SK-N-SH (cell line): ENCODE measurements at regions not wholly inside any gene's neighbourhood (a gene's known extent, or its start where the extent isn't known, plus 50 kb on each side); places are given as distances from the start of the nearest gene placed in this dataset.

Experiments used
- CTCF ChIA-PET: fragments of 300-600, 350-600 bp; formaldehyde crosslinking; extraction: SDS; loops from one replicate; lab custom pipeline; 2021; lab: Yijun Ruan, JAX
- POLR2A ChIA-PET: fragments of 350-600 bp; sonication (Branson Sonifier 250); formaldehyde crosslinking; extraction: SDS; loops from one replicate; lab custom pipeline; 2020; ENCODE audit warnings: antibody characterized with exemption, inconsistent platforms; lab: Yijun Ruan, JAX
- DNase-seq: peaks from one replicate; pipeline ENCODE4 v3.0.0; 2012
- H2AFZ ChIP-seq: fragments of 200-600 bp; sonication (generic); 2 replicates; pipeline ENCODE4 v1.8.1; 2016; ENCODE audit warnings: antibody characterized with exemption, mild to moderate bottlenecking, low read depth
- H3F3A ChIP-seq: fragments of 200-600 bp; sonication (generic); replicated peaks from 2 replicates; pipeline ENCODE3; 2016; ENCODE audit warnings: antibody characterized with exemption, mild to moderate bottlenecking; ENCODE audit not compliant: insufficient read depth
- H3K27ac ChIP-seq, 2 experiments: fragments of 200-500 bp in 1 of 2; fragments of 200-600 bp in 1 of 2; sonication (Bioruptor generic) in 1 of 2; sonication (generic), shearing (Covaris generic) in 1 of 2; 2 replicates each; pipeline versions ENCODE4 v1.5.1 to v1.6.1; 2014 to 2016; ENCODE audit warnings: low read depth in 2 of 2, inconsistent platforms in 1 of 2, low read length in 1 of 2, mild to moderate bottlenecking in 1 of 2, mixed read lengths in 1 of 2
- H3K27me3 ChIP-seq: fragments of 200-600 bp; sonication (generic), shearing (Covaris generic); 2 replicates; pipeline ENCODE4 v1.6.1; 2016; ENCODE audit warnings: mixed run types; ENCODE audit not compliant: insufficient read depth
- H3K36me3 ChIP-seq, 2 experiments: fragments of 200-500 bp in 1 of 2; fragments of 200-600 bp in 1 of 2; sonication (Bioruptor generic) in 1 of 2; sonication (generic) in 1 of 2; replicated peaks in 1 of 2; 2 replicates each; pipeline versions ENCODE3 to v1.5.1; 2014 to 2016; ENCODE audit warnings: low read length in 1 of 2, mild to moderate bottlenecking in 1 of 2; ENCODE audit not compliant: insufficient read depth in 2 of 2, control insufficient read depth in 1 of 2
- H3K4me1 ChIP-seq, 2 experiments: fragments of 200-500 bp in 1 of 2; fragments of 200-600 bp in 1 of 2; sonication (Bioruptor generic) in 1 of 2; sonication (generic), shearing (Covaris generic) in 1 of 2; 2 replicates each; pipeline versions ENCODE4 v1.5.1 to v1.6.1; 2014 to 2016; ENCODE audit warnings: low read depth in 1 of 2, low read length in 1 of 2, mixed run types in 1 of 2; ENCODE audit not compliant: insufficient read depth in 2 of 2, control insufficient read depth in 1 of 2
- H3K4me2 ChIP-seq: fragments of 200-600 bp; sonication (generic), shearing (Covaris generic); 2 replicates; pipeline ENCODE4 v1.6.1; 2017; ENCODE audit warnings: mixed run types
- H3K4me3 ChIP-seq, 2 experiments: fragments of 200-500 bp in 1 of 2; fragments of 200-600 bp in 1 of 2; sonication (Bioruptor generic) in 1 of 2; sonication (generic), shearing (Covaris generic) in 1 of 2; 2 replicates each; pipeline versions ENCODE4 v1.5.1 to v1.8.1; 2014 to 2016; ENCODE audit warnings: low read depth in 2 of 2, inconsistent platforms in 1 of 2, low read length in 1 of 2, mild to moderate bottlenecking in 1 of 2, mixed read lengths in 1 of 2, moderate library complexity in 1 of 2
- H3K79me2 ChIP-seq: fragments of 200-600 bp; sonication (generic); 2 replicates; pipeline ENCODE4 v1.8.1; 2017; ENCODE audit warnings: mild to moderate bottlenecking; ENCODE audit not compliant: insufficient read depth
- H3K9ac ChIP-seq: fragments of 200-600 bp; sonication (generic); 2 replicates; pipeline ENCODE4 v1.6.1; 2017; ENCODE audit warnings: mixed run types
- H3K9me2 ChIP-seq: fragments of 200-600 bp; sonication (generic); 2 replicates; pipeline ENCODE4 v1.6.1; 2017; ENCODE audit warnings: mixed run types
- H3K9me3 ChIP-seq: fragments of 200-600 bp; sonication (generic); 2 replicates; pipeline ENCODE4 v1.6.1; 2017; ENCODE audit warnings: mixed run types, mild to moderate bottlenecking, moderate library complexity
- H4K20me1 ChIP-seq: fragments of 200-600 bp; sonication (generic); 2 replicates; pipeline ENCODE4 v1.6.1; 2017; ENCODE audit warnings: mild to moderate bottlenecking, mixed run types; ENCODE audit not compliant: insufficient read depth
- ELF1 ChIP-seq: IDR thresholded peaks from 2 replicates; pipeline ENCODE4 v1.4.0; 2012
- EP300 ChIP-seq, 2 experiments: IDR thresholded peaks; 2 replicates each; pipeline versions ENCODE4 v1.4.0 to v1.6.1; 2012; ENCODE audit warnings: borderline replicate concordance in 1 of 2, low read depth in 1 of 2, low read length in 1 of 2
- EZH2phosphoT487 ChIP-seq: fragments of 200-600 bp; sonication (generic); IDR thresholded peaks from 2 replicates; pipeline ENCODE4 v1.6.1; 2017; ENCODE audit warnings: low read depth, mixed run types, mild to moderate bottlenecking, antibody characterized with exemption, moderate library complexity, borderline replicate concordance
- FOSL2 ChIP-seq: IDR thresholded peaks from 2 replicates; pipeline ENCODE4 v1.4.0; 2012; ENCODE audit warnings: low read depth, mild to moderate bottlenecking, moderate library complexity, borderline replicate concordance
- GABPA ChIP-seq: IDR thresholded peaks from 2 replicates; pipeline ENCODE4 v1.4.0; 2012; ENCODE audit warnings: low read depth, mild to moderate bottlenecking
- GATA2 ChIP-seq: sonication (generic); formaldehyde crosslinking; IDR thresholded peaks from 2 replicates; pipeline ENCODE4 v1.5.0; 2020; ENCODE audit warnings: mild to moderate bottlenecking, missing genetic modification reagents
- IRF3 ChIP-seq: fragments of 150-350 bp; IDR thresholded peaks from 2 replicates; pipeline ENCODE4 v1.6.1; 2016; ENCODE audit warnings: mild to moderate bottlenecking, low read depth, low read length
- MEF2A ChIP-seq: IDR thresholded peaks from 2 replicates; pipeline ENCODE4 v1.4.0; 2012; ENCODE audit warnings: low read depth, borderline replicate concordance
- MXI1 ChIP-seq: IDR thresholded peaks from 2 replicates; pipeline ENCODE4 v1.6.1; 2012; ENCODE audit warnings: mild to moderate bottlenecking, low read depth, low read length, improper control_type of control experiment
- NFIC ChIP-seq: IDR thresholded peaks from 2 replicates; pipeline ENCODE4 v1.4.0; 2012; ENCODE audit warnings: borderline replicate concordance
- NRF1 ChIP-seq: IDR thresholded peaks from 2 replicates; pipeline ENCODE4 v1.6.1; 2012; ENCODE audit warnings: low read depth, mild to moderate bottlenecking, low read length
- POLR2AphosphoS5 ChIP-seq: IDR thresholded peaks from 2 replicates; pipeline ENCODE4 v1.6.1; 2012; ENCODE audit warnings: low read depth, low read length
- RAD21 ChIP-seq: IDR thresholded peaks from 2 replicates; pipeline ENCODE4 v1.6.1; 2012; ENCODE audit warnings: mild to moderate bottlenecking, low read length
- RFX5 ChIP-seq: IDR thresholded peaks from 2 replicates; pipeline ENCODE4 v1.6.1; 2012; ENCODE audit warnings: mild to moderate bottlenecking, improper control_type of control experiment, low read length
- SMC3 ChIP-seq: IDR thresholded peaks from 2 replicates; pipeline ENCODE4 v1.6.1; 2012; ENCODE audit warnings: low read depth, low read length, improper control_type of control experiment
- TAF1 ChIP-seq: IDR thresholded peaks from 2 replicates; pipeline ENCODE4 v1.6.1; 2012; ENCODE audit warnings: low read depth, mild to moderate bottlenecking, low read length, moderate library complexity, borderline replicate concordance
- USF1 ChIP-seq: IDR thresholded peaks from 2 replicates; pipeline ENCODE4 v1.4.0; 2012; ENCODE audit warnings: low read depth, borderline replicate concordance
- ZBTB33 ChIP-seq: IDR thresholded peaks from 2 replicates; pipeline ENCODE4 v1.4.0; 2012; ENCODE audit warnings: low read depth, borderline replicate concordance
- WGBS: methylation state at CpG from one replicate; pipeline ENCODE4 v1.1.6; 2017; ENCODE audit warnings: low lambda C conversion rate; 5-methylcytosine and 5-hydroxymethylcytosine counted together
- TF ChIP-seq, protein P1 (sequence below): fragments of 200-600 bp; sonication (generic); IDR thresholded peaks from 2 replicates; pipeline ENCODE4 v1.6.1; 2017; ENCODE audit warnings: antibody characterized with exemption, mild to moderate bottlenecking, moderate library complexity

DNA sequence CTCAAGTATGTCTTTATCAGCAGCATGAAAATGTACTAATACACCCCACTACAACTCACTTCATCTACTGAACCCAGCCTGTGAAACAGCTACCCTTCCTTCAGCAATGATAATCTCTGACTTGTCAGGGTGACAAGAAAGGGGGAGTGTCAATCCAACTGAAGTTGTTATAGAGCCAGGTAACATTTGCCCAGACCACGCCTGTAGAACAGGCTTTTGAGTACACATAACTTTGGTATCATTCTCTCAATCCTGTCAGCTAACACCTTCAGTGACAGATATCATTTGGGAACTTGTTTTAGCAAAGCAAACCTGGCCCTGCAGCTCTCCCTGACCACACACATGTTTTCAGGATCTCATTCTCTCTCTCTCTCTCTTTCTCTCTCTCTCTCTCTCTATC lies 592.2 kb downstream of the SMARCA1 start (continued):
- no peak for TF ChIP-seq TAF1
- TF ChIP-seq POLR2AphosphoS5 = no peak
- TF ChIP-seq, protein P1, sequence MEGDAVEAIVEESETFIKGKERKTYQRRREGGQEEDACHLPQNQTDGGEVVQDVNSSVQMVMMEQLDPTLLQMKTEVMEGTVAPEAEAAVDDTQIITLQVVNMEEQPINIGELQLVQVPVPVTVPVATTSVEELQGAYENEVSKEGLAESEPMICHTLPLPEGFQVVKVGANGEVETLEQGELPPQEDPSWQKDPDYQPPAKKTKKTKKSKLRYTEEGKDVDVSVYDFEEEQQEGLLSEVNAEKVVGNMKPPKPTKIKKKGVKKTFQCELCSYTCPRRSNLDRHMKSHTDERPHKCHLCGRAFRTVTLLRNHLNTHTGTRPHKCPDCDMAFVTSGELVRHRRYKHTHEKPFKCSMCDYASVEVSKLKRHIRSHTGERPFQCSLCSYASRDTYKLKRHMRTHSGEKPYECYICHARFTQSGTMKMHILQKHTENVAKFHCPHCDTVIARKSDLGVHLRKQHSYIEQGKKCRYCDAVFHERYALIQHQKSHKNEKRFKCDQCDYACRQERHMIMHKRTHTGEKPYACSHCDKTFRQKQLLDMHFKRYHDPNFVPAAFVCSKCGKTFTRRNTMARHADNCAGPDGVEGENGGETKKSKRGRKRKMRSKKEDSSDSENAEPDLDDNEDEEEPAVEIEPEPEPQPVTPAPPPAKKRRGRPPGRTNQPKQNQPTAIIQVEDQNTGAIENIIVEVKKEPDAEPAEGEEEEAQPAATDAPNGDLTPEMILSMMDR = no peak
- no peak for TF ChIP-seq SMC3
- TF ChIP-seq, all 33 proteins: peak for 0

GRCh38 chrX:128929271-128930057 lies 593.8 kb downstream of the SMARCA1 start:
- 6% methylated on average over 4 of the region's 4 CpGs for WGBS
- Histone ChIP-seq H3K79me2 (no peaks in the 10 kb centered on the region), H3K4me2 (no peak overlapping the region), H2AFZ (no peak overlapping the region), H3K9me3 (no peaks in the 10 kb centered on the region), H3K4me3 (no peak overlapping the region), H3K36me3 (no peaks in the 10 kb centered on the region), H3K27ac (no peak overlapping the region), H3K9me2 (no peaks in the 10 kb centered on the region), H3K27me3 (no peaks in the 10 kb centered on the region), H3K9ac (no peak overlapping the region), H3F3A (no peaks in the 10 kb centered on the region), H3K4me1 (no peaks in the 10 kb centered on the region), H4K20me1 (no peaks in the 10 kb centered on the region)
- ChIA-PET POLR2A (no interaction called here), CTCF (no interaction called here)
- TF ChIP-seq EZH2phosphoT487 (no peak), ZBTB33 (no peak), ELF1 (no peak), MEF2A (no peak), IRF3 (no peak), SMC3 (no peak), GABPA (no peak), EP300 (IDR thresholded peaks at IDR 0.05; ENCODE audit: borderline replicate concordance in 1 of 2, low read depth in 1 of 2, low read length in 1 of 2) (no peak), NFIC (no peak), NRF1 (no peak), USF1 (no peak), RFX5 (no peak), GATA2 (CRISPR knock-in tag) (no peak), MXI1 (no peak), RAD21 (no peak), FOSL2 (no peak)
- no peak for DNase-seq
